Neural cell (in vitro differentiated cells): ENCODE measurements at regions not wholly inside any gene's neighbourhood (a gene's known extent, or its start where the extent isn't known, plus 50 kb on each side); places are given as distances from the start of the nearest gene placed in this dataset.

Source experiments
- EP300 ChIP-seq: fragments of 450-650 bp; conservative IDR thresholded peaks from 2 replicates; pipeline ENCODE4 v1.6.1; 2014; ENCODE audit warnings: antibody characterized with exemption, mild to moderate bottlenecking, moderate library complexity; ENCODE audit not compliant: poor library complexity, severe bottlenecking
- EZH2 ChIP-seq: fragments of 200-600, 300-800 bp; shearing (Covaris generic), sonication (generic); IDR thresholded peaks from 2 replicates; pipeline ENCODE4 v1.6.1; 2014; ENCODE audit warnings: antibody characterized with exemption, low read length, borderline replicate concordance, mild to moderate bottlenecking; ENCODE audit not compliant: insufficient read depth, poor library complexity, severe bottlenecking
- POLR2AphosphoS5 ChIP-seq: IDR thresholded peaks from 2 replicates; pipeline ENCODE4 v1.6.1; 2012
- SMC3 ChIP-seq: fragments of 450-650 bp; conservative IDR thresholded peaks from 2 replicates; pipeline ENCODE4 v1.6.1; 2014; ENCODE audit warnings: antibody characterized with exemption, mild to moderate bottlenecking, moderate library complexity; ENCODE audit not compliant: poor library complexity
- TF ChIP-seq, protein P1 (sequence below): fragments of 450-650 bp; IDR thresholded peaks from 2 replicates; pipeline ENCODE4 v1.5.1; 2014; ENCODE audit warnings: antibody characterized with exemption, mild to moderate bottlenecking, moderate library complexity; ENCODE audit not compliant: poor library complexity, severe bottlenecking

DNA sequence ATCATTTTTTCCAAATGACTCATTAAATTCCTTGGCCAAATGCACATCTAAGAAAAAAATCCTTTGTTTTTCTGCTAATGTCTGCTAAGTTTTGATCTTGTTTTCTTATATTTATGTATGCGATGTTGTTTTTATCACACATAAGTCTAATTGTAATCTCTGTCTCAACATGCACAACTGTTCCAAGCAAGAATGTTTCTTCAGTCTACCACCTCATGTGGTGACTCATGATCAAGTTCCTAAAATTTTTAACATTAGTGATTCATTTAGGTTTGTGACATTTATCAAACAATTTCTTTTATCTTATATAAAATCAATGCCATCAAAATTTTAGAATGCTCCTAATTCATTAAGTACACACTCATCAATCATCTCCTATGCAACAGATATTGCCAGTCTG is 763.9 kb upstream of the FAM174A start:
- TF ChIP-seq, protein P1, sequence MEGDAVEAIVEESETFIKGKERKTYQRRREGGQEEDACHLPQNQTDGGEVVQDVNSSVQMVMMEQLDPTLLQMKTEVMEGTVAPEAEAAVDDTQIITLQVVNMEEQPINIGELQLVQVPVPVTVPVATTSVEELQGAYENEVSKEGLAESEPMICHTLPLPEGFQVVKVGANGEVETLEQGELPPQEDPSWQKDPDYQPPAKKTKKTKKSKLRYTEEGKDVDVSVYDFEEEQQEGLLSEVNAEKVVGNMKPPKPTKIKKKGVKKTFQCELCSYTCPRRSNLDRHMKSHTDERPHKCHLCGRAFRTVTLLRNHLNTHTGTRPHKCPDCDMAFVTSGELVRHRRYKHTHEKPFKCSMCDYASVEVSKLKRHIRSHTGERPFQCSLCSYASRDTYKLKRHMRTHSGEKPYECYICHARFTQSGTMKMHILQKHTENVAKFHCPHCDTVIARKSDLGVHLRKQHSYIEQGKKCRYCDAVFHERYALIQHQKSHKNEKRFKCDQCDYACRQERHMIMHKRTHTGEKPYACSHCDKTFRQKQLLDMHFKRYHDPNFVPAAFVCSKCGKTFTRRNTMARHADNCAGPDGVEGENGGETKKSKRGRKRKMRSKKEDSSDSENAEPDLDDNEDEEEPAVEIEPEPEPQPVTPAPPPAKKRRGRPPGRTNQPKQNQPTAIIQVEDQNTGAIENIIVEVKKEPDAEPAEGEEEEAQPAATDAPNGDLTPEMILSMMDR: no peak
- TF ChIP-seq POLR2AphosphoS5 (no peak), EZH2 (no peak), EP300 (no peak), SMC3 (no peak)
